HG03565 (cell line): ENCODE measurements at regions not wholly inside any gene's neighbourhood (a gene's known extent, or its start where the extent isn't known, plus 50 kb on each side); places are given as distances from the start of the nearest gene placed in this dataset.

ENCODE experiments used
- ATAC-seq: cut with Tn5 transposase; IDR thresholded peaks from one replicate; pipeline ENCODE4 v1.9.1; 2021; ENCODE audit warnings: mild to moderate bottlenecking, moderate library complexity; ENCODE audit not compliant: unreplicated experiment

DNA sequence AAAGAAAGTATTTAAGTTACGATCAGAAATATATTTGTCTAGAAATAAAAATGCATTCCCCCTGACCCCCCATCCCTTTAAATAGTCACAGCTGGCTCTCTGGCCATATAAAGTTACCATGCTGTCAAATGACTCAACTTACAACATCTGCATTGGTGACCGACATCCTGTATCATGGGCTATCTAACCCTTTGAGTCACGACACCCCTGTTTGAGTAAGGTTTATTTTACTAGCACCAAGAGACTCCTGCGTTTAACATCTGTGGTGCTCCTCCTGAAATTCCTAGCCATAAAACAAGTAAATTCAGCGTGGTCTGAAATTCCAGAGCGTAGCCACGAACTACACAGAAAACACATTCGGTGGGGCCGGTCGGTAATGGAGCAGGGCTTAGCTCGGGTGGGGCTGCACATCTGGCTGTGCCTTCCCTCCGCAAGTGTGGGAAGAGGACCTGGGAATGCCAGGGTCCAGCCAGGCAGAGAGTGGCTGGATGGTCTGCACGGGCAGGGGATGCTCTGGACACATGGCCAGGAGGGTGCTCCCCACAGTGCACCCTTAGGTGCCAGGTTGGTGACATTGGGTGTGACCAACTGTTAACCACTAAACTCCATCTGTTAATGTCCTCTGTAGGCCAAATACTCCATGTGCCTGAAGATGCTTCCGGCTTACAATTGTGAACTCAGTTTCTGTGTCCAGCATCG is 53.0 kb upstream of the CLDN14 start:
- no peak for ATAC-seq

- no peak for ATAC-seq
Observed at GRCh38 chr21:36533468-36533848, 53.5 kb upstream of the CLDN14 start.

DNA sequence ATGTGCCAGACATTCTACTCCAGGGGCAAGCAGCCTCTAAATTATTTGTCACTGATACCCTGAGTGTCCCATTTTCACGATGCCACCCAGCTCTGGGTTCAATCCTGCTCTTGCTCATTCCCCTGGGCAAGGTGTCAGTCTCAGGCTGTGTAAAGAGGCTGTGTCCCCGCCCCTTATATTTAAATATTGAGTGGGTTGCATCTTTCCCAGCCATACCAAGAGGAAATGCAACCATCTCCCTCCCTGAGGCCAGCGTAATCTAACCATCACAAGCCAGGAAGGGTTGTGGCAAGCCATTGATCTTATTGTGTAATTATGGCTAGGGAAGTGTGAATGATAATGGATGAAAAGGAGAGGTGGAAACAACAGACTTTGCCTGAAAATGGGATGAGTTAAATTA is 54.7 kb upstream of the CLDN14 start:
- no peak for ATAC-seq

- peak; percentile 72 for ATAC-seq
Observed at GRCh38 chr21:36535618-36536241, 55.8 kb upstream of the CLDN14 start.

DNA sequence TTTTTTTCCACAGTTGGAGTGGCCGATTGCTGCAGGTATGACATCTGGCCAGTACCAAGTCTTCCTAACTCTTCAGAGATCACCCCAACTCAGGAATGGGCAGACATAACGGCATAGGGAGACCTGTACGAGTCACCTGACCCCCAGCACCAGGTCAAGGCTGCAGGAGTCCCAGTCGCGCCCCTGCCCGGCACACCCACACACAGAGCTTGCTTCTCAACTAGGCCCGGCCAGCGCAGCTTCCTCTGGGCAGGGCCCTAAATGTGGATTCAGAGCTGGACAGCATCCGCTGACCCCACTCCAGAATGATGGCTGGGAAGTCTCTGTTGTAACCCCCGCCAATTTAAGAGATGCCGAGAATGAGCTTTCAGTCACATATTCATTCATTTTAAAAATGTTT is 58.8 kb upstream of the CLDN14 start:
- no peak for ATAC-seq

GRCh38 chr21:36539434-36540150 is 59.7 kb upstream of the CLDN14 start:
- no peak for ATAC-seq

- ATAC-seq = no peak
Observed at GRCh38 chr21:36540700-36541099, 60.8 kb upstream of the CLDN14 start.

- ATAC-seq = no peak
Observed at GRCh38 chr21:36541721-36542139, 61.8 kb upstream of the CLDN14 start.

DNA sequence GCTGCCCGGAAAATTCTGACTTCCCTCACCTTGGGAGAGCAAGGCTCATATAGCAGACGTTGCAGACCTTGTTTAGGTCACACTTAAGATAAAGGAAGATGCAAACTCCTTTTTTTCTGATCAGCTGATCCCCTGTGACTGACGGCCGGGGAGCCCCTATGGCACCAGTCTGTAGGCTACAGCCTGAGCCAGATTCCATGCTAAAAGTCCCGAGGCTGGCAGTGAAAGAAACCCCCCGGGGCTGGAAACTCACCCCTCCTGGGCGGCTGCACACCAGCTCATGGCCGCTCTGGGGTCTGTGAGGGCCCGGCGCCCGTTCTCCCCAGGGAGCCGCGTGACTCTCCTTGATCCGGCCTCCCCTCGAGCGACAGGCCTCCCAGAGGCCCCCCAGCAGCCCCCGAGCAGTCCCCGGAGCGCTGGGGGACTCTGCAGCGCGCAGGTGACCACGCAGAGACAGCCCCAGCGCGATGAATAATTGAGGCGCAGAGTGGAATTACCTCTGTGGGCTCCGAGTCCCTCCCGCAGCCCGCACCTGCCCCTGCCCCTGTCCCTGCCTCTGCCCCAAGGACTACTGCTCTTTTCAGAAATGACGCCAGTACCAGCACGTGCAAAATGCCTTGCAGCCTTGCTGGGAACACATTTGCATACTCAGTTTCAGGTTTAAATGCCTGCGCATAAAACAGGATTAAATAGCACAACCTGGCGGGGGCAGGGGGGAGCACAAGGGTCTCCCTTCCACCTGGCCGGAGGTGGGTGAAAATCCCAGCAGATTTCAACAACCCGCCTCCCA is 62.6 kb upstream of the CLDN14 start:
- no peak for ATAC-seq

GRCh38 chr21:36543924-36544323 is 64.0 kb upstream of the CLDN14 start:
- no peak for ATAC-seq

DNA sequence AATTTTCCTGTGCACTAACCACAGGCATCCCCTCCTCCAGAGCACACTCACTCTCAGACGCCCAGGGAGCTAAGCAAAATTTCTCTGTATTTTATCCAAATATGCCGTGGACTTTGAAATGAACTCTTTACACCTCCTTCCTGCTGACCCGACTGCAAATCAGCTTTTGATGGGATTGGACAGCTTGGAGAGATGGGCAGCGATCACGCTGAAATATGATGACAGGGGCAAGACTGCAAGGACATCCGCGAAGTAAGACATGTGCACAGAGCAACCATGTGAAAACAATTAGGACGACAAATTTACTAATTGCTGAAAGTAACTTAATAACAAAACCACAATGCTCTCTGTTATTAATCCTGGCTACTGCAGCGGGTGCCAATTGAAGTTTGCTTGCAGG is 64.6 kb upstream of the CLDN14 start:
- no peak for ATAC-seq

- ATAC-seq = no peak
Observed at GRCh38 chr21:36545776-36546511, 66.0 kb upstream of the CLDN14 start.

- no peak for ATAC-seq
Observed at GRCh38 chr21:36547464-36547863, 67.5 kb upstream of the CLDN14 start.

- no peak for ATAC-seq
Observed at GRCh38 chr21:36548866-36549265, 68.9 kb upstream of the CLDN14 start.

DNA sequence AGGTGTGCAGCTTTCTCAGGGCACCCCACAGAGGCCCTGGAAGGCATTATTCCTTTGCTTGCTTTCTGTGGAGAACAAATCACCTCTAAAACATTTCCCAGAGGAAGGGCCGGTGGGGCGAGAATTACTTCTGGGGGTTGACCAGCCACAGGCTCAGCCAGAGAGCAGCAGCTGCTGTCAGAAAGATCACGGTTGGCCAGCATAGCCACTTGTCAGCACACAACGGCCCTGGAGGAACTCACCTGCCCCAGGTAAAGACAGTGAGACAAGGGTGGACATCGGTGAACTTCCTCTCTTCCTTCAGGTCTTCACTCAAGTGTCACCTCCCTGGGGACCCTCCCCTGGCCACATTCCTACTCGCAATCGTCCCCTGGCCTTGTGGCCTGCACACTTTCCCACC is 69.5 kb upstream of the CLDN14 start:
- ATAC-seq = no peak

DNA sequence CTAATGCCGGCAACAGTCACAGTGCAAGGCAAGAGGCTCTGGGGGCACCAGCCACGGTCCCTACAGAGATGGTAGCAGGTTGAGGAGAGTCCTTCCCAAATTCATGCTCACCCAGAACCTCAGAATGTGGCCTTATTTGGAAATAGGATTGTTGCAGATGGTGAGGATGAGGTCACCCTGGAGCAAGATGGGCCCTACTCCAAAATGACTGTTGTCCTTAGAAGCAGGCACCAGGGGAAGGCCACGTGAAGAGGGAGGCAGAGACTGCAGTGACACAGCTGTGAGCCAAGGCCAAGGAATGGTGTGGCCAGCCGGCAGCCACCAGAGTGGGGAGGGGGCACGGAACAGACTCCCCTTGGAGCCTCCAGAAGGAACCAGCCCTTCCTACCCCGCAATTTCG is 70.8 kb upstream of the CLDN14 start:
- ATAC-seq = no peak

- no peak for ATAC-seq
Observed at GRCh38 chr21:36551321-36551720, 71.4 kb upstream of the CLDN14 start.

DNA sequence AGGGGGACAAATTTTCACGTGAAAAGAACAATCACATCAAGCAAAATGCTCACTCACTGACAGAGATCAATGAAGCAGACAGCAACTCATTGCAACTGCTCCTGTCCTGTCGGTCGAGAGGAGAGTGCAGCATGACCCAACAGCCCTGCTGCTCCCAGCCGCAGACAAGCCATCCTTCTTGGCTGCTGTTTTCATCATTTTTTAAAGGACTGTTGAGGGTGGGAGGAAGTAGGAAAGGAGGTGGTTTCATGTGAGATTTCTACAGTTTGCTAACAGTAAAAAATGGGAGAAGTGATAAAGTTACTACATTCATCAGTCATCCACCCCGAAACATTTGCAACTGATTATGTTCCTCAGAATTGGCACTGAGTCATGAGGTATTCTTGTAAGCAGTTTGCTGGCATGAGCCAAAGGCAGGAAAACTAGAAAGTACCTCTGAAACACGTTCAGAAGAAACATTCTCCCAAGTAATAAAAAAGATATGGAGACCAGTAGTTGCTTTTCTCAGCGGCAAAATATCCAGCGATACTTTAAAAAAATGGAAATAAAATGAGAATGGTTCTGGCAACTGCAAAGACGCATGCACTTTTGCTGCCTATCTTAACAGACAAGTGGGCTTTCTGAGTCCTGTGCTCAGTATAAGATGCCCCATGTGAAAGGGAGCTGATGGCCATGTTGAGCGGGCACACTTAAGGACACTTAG is 72.0 kb upstream of the CLDN14 start:
- no peak for ATAC-seq

DNA sequence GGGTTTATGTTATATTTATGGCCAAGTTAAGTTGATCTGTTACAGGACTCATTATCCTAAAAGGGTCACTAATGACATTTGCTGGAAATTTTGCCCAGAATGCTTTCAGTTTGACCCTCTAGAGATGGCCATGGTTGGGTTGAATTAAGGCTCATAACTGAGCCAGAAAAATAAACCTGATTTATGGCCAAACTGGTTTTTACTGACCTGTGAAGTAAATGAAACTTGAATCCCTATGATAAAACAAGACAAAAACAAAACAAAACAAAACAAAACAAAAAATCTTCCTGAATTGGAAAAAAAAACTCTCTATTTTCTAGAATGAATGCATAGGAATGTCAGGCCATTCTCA is 72.5 kb upstream of the CLDN14 start:
- ATAC-seq = no peak

DNA sequence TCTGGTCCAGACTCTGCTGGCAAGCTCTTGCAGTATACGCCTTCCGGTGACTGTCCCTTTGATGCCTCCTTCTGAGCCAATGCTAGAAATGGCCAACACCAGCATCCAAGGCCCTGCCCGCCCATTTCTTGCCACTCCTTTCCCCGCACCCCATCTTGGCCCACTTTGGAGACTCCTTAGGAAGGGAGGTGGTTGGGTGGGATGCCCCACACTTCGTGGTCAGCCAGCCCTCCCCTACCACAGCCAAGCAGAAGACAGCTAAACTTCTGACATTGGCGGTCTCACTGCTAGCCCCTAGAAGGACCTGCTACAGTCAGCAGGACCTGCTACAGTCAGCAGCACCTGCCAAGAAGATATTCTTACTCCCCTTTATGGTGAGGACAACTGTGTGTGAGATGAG is 73.5 kb upstream of the CLDN14 start:
- ATAC-seq = no peak
